ENCODE measurements at regions not wholly inside any gene's neighbourhood (a gene's known extent, or its start where the extent isn't known, plus 50 kb on each side); places are given as distances from the start of the nearest gene placed in this dataset.

GRCh38 chr11:87740451-87740850 is 434.8 kb downstream of the RAB38 start (continued):
- no peak for TF ChIP-seq KDM1A (IDR thresholded peaks at IDR 0.05; ENCODE audit: borderline replicate concordance, low read length)
- TF ChIP-seq SP4 (IDR thresholded peaks at IDR 0.05; ENCODE audit: low read length), result no peak
- no peak for TF ChIP-seq BRCA1 (IDR thresholded peaks at IDR 0.05; ENCODE audit: low read depth, low read length)
- no peak for TF ChIP-seq SP1 (IDR thresholded peaks at IDR 0.05; ENCODE audit: low read depth, low read length)
- TF ChIP-seq SP2 (IDR thresholded peaks at IDR 0.05; ENCODE audit: low read length), result no peak
